AG04450 (cell line): ENCODE measurements at regions not wholly inside any gene's neighbourhood (a gene's known extent, or its start where the extent isn't known, plus 50 kb on each side); places are given as distances from the start of the nearest gene placed in this dataset.

Experiments used
- CTCF ChIA-PET: fragments of 300-600, 350-600 bp; formaldehyde crosslinking; extraction: SDS; loops from one replicate; lab custom pipeline; 2022; ENCODE audit warnings: antibody characterized with exemption, inconsistent platforms; lab: Charles Lee
- POLR2A ChIA-PET: fragments of 350-600 bp; formaldehyde crosslinking; extraction: SDS; loops from one replicate; lab custom pipeline; 2021; ENCODE audit warnings: antibody characterized with exemption, inconsistent platforms; lab: Yijun Ruan, JAX
- DNase-seq: peaks from one replicate; pipeline ENCODE4 v3.0.0-alpha.2; 2011; ENCODE audit warnings: low read depth, low spot score
- H3K27ac ChIP-seq: one replicate; pipeline ENCODE4 v1.5.1; 2012; ENCODE audit warnings: low read depth, low read length, control low read depth
- H3K27me3 ChIP-seq: one replicate; pipeline ENCODE4 v1.6.0; 2012; ENCODE audit warnings: low read length; ENCODE audit not compliant: control insufficient read depth, insufficient read depth
- H3K4me3 ChIP-seq: 2 replicates; pipeline ENCODE4 v1.5.1; 2011; ENCODE audit warnings: mild to moderate bottlenecking, low read depth, low read length, control low read depth
- H3K9me3 ChIP-seq: 2 replicates; pipeline ENCODE4 v1.5.1; 2012; ENCODE audit warnings: low read length; ENCODE audit not compliant: control insufficient read depth, insufficient read depth
- CTCF ChIP-seq: IDR thresholded peaks from 2 replicates; pipeline ENCODE4 v1.5.1; 2011; ENCODE audit warnings: low read depth, low read length, control low read depth, inconsistent platforms

- POLR2A ChIA-PET, result no interaction called here
- H3K4me3 ChIP-seq, result no peak overlapping the region
- no peaks in the 10 kb centered on the region for H3K27me3 ChIP-seq
- DNase-seq, result no peak
- no peak for TF ChIP-seq CTCF
- no peak overlapping the region for H3K27ac ChIP-seq
- CTCF ChIA-PET, result no interaction called here
- no peaks in the 10 kb centered on the region for H3K9me3 ChIP-seq
Observed at GRCh38 chr9:107674721-107675277, 185.2 kb upstream of the KLF4 start.

- Histone ChIP-seq H3K27me3 (no peaks in the 10 kb centered on the region), H3K27ac (no peak overlapping the region), H3K4me3 (no peak overlapping the region), H3K9me3 (no peaks in the 10 kb centered on the region)
- DNase-seq, result no peak
- ChIA-PET POLR2A (no interaction called here), CTCF (no interaction called here)
- TF ChIP-seq CTCF, result no peak
Observed at GRCh38 chr9:107673861-107674720, 184.5 kb upstream of the KLF4 start.

- no peaks in the 10 kb centered on the region for H3K27me3 ChIP-seq
- no peak for TF ChIP-seq CTCF
- H3K4me3 ChIP-seq, result no peak overlapping the region
- no peak overlapping the region for H3K27ac ChIP-seq
- DNase-seq, result no peak
- ChIA-PET CTCF (no interaction called here), POLR2A (no interaction called here)
- H3K9me3 ChIP-seq, result no peaks in the 10 kb centered on the region
Observed at GRCh38 chr9:107671588-107671987, 182.0 kb upstream of the KLF4 start.

GRCh38 chr9:107669422-107669821, 179.9 kb upstream of the KLF4 start:
- TF ChIP-seq CTCF, result no peak
- H3K9me3 ChIP-seq, result no peaks in the 10 kb centered on the region
- ChIA-PET POLR2A (interaction anchor here (0.6 kb wide), 1 partner anchor 18 kb away, joined by 6 read pairs; no protein-coding TSS in a partner anchor), CTCF (interaction anchor here (0.6 kb wide), 2 partner anchors 115 to 249 kb away, joined by 3 to 5 read pairs; no protein-coding TSS in a partner anchor)
- H3K4me3 ChIP-seq, result no peak overlapping the region
- H3K27me3 ChIP-seq, result no peaks in the 10 kb centered on the region
- DNase-seq, result no peak
- H3K27ac ChIP-seq, result no peak overlapping the region
